ENCODE measurements at regions not wholly inside any gene's neighbourhood (a gene's known extent, or its start where the extent isn't known, plus 50 kb on each side); places are given as distances from the start of the nearest gene placed in this dataset.

DNA sequence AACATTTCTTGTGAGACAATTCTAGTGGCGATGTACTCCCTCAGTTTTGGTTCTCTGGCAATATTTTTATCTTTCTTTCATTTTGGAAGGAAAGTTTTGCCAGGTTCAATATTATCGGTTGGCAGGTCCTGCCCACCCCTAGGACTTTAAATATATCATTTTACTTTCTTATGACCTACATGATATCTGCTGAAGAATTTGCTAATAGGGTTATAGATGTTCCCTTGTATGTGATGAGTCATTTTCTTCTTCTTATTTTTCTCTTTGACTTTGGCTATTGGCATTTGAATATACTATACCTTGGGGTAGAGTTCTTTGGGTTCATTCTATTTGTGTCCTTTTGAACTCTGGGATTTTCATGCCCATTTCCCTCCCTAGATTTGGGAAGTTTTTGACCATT lies 89.7 kb downstream of the GMNC start:
- Histone ChIP-seq H3K9ac (ENCODE audit: low read length) (no peak overlapping the region), H2AFZ (ENCODE audit: low read length) (peak overlapping the region; percentile 10; the same call in 1 of the 2 replicates), H3K4me2 (ENCODE audit: low read length) (no peak overlapping the region), H3K79me2 (ENCODE audit: insufficient read depth, low read length) (no peaks in the 10 kb centered on the region), H3K9me2 (ENCODE audit: low read depth, low read length) (no peaks in the 10 kb centered on the region), H3K27me3 (ENCODE audit: insufficient read depth, low read length) (no peaks in the 10 kb centered on the region), H4K20me1 (ENCODE audit: insufficient read depth, low read length) (no peaks in the 10 kb centered on the region), H3F3A (ENCODE audit: insufficient read depth, low read length) (no peaks in the 10 kb centered on the region), H3K9me3 (ENCODE audit: low read length) (no peaks in the 10 kb centered on the region), H3K4me1 (ENCODE audit: insufficient read depth, low read length, severe bottlenecking) (no peaks in the 10 kb centered on the region), H3K4me3 (ENCODE audit: low read depth, low read length, poor library complexity, severe bottlenecking) (no peak overlapping the region), H3K36me3 (ENCODE audit: insufficient read depth, low read length) (no peaks in the 10 kb centered on the region), H3K27ac (ENCODE audit: low read depth, low read length, poor library complexity, severe bottlenecking) (no peak overlapping the region)
- TF ChIP-seq, protein P1, sequence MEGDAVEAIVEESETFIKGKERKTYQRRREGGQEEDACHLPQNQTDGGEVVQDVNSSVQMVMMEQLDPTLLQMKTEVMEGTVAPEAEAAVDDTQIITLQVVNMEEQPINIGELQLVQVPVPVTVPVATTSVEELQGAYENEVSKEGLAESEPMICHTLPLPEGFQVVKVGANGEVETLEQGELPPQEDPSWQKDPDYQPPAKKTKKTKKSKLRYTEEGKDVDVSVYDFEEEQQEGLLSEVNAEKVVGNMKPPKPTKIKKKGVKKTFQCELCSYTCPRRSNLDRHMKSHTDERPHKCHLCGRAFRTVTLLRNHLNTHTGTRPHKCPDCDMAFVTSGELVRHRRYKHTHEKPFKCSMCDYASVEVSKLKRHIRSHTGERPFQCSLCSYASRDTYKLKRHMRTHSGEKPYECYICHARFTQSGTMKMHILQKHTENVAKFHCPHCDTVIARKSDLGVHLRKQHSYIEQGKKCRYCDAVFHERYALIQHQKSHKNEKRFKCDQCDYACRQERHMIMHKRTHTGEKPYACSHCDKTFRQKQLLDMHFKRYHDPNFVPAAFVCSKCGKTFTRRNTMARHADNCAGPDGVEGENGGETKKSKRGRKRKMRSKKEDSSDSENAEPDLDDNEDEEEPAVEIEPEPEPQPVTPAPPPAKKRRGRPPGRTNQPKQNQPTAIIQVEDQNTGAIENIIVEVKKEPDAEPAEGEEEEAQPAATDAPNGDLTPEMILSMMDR (IDR thresholded peaks at IDR 0.05; ENCODE audit: low read length), result no peak
- TF ChIP-seq EZH2 (IDR thresholded peaks at IDR 0.05; ENCODE audit: borderline replicate concordance, low read length), result no peak

DNA sequence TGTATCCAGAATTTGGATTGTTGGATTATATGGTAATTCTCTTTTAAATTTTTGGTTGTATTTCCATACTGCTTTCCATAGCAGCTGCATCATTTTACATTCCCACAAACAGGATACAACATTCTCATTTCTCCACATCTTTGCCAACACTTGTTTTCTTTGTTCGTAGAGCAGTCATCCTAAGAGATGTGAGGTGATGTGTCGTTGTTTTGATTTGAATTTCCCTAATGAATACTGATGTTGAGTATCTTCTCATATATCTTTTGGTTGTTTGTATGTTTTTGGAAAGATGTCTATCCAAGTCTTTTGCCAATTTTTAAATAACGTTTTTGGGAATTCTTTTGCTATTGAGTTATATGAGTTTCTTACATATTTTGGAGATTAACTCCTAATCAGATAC lies 93.6 kb downstream of the GMNC start:
- Histone ChIP-seq H3K27me3 (ENCODE audit: insufficient read depth, low read length) (no peaks in the 10 kb centered on the region), H4K20me1 (ENCODE audit: insufficient read depth, low read length) (0 out of 2 replicates have a peak, but pooled peaks cover 2% of the 10 kb centered on the region), H3K36me3 (ENCODE audit: insufficient read depth, low read length) (no peaks in the 10 kb centered on the region), H3K9me2 (ENCODE audit: low read depth, low read length) (no peaks in the 10 kb centered on the region), H3K79me2 (ENCODE audit: insufficient read depth, low read length) (no peaks in the 10 kb centered on the region), H2AFZ (ENCODE audit: low read length) (no peak overlapping the region), H3K9ac (ENCODE audit: low read length) (no peak overlapping the region), H3F3A (ENCODE audit: insufficient read depth, low read length) (no peaks in the 10 kb centered on the region), H3K4me1 (ENCODE audit: insufficient read depth, low read length, severe bottlenecking) (no peaks in the 10 kb centered on the region), H3K4me2 (ENCODE audit: low read length) (no peak overlapping the region), H3K27ac (ENCODE audit: low read depth, low read length, poor library complexity, severe bottlenecking) (no peak overlapping the region), H3K4me3 (ENCODE audit: low read depth, low read length, poor library complexity, severe bottlenecking) (no peak overlapping the region), H3K9me3 (ENCODE audit: low read length) (no peaks in the 10 kb centered on the region)
- TF ChIP-seq EZH2 (IDR thresholded peaks at IDR 0.05; ENCODE audit: borderline replicate concordance, low read length), result no peak

DNA sequence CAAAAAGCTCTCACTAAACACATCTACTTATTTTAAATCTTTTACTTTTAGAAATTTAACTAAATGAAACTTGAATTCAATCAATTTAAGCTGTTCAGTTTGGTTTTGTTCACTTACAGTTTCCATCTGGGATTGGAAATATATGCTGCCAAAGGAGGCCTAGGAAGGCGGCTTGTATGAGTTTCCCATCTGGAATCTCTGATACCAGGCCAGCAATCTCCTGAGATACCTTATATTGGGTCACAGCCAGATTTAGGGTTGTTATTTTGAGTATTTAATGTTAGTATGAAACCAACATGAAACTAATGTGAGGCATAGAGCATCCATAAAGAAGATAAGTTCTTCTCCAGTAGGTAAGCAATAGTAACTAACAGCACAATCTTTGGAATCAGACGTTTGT lies 94.6 kb downstream of the GMNC start:
- no peak for TF ChIP-seq EZH2 (IDR thresholded peaks at IDR 0.05; ENCODE audit: borderline replicate concordance, low read length)
- TF ChIP-seq, protein P1 (IDR thresholded peaks at IDR 0.05; ENCODE audit: low read length), result no peak
- H3F3A ChIP-seq (ENCODE audit: insufficient read depth, low read length), result no peaks in the 10 kb centered on the region

More for the DNA sequence above, 94.6 kb downstream of the GMNC start:
- Histone ChIP-seq H3K27me3 (ENCODE audit: insufficient read depth, low read length) (no peaks in the 10 kb centered on the region), H4K20me1 (ENCODE audit: insufficient read depth, low read length) (0 out of 2 replicates have a peak, but pooled peaks cover 2% of the 10 kb centered on the region), H3K9me2 (ENCODE audit: low read depth, low read length) (no peaks in the 10 kb centered on the region), H3K36me3 (ENCODE audit: insufficient read depth, low read length) (no peaks in the 10 kb centered on the region), H3K9me3 (ENCODE audit: low read length) (no peaks in the 10 kb centered on the region), H3K9ac (ENCODE audit: low read length) (no peak overlapping the region), H3K4me2 (ENCODE audit: low read length) (no peak overlapping the region), H3K4me3 (ENCODE audit: low read depth, low read length, poor library complexity, severe bottlenecking) (no peak overlapping the region), H2AFZ (ENCODE audit: low read length) (no peak overlapping the region), H3K27ac (ENCODE audit: low read depth, low read length, poor library complexity, severe bottlenecking) (no peak overlapping the region), H3K79me2 (ENCODE audit: insufficient read depth, low read length) (no peaks in the 10 kb centered on the region), H3K4me1 (ENCODE audit: insufficient read depth, low read length, severe bottlenecking) (no peaks in the 10 kb centered on the region)
